SU-DHL-6 (cell line): ENCODE measurements at regions not wholly inside any gene's neighbourhood (a gene's known extent, or its start where the extent isn't known, plus 50 kb on each side); places are given as distances from the start of the nearest gene placed in this dataset.

ENCODE experiments used
- H2AFZ ChIP-seq: fragments of 200-600 bp; sonication (generic); 2 replicates; pipeline ENCODE4 v1.6.1; 2014; ENCODE audit warnings: low read depth, mild to moderate bottlenecking, moderate library complexity, mixed read lengths, antibody characterized with exemption, low read length; ENCODE audit not compliant: severe bottlenecking
- H3F3A ChIP-seq: fragments of 200-600 bp; shearing (Covaris generic); 2 replicates; pipeline ENCODE4 v1.6.0; 2016; ENCODE audit warnings: antibody characterized with exemption, mild to moderate bottlenecking; ENCODE audit not compliant: insufficient read depth
- H3K27ac ChIP-seq: fragments of 200-600 bp; sonication (generic); 2 replicates; pipeline ENCODE4 v1.5.1; 2016; ENCODE audit warnings: low read depth, mild to moderate bottlenecking, low read length, moderate library complexity, mixed read lengths
- H3K27me3 ChIP-seq: fragments of 200-600 bp; sonication (generic), shearing (Covaris generic); 2 replicates; pipeline ENCODE4 v1.6.0; 2014; ENCODE audit warnings: mild to moderate bottlenecking, low read length
- H3K36me3 ChIP-seq: fragments of 200-600 bp; sonication (generic); 2 replicates; pipeline ENCODE4 v1.6.1; 2014; ENCODE audit warnings: mild to moderate bottlenecking, low read length, mixed read lengths
- H3K4me2 ChIP-seq: fragments of 300-600, 200-600 bp; shearing (Covaris generic), sonication (generic); 2 replicates; pipeline ENCODE4 v1.6.0; 2014; ENCODE audit warnings: low read length, low read depth, mild to moderate bottlenecking; ENCODE audit not compliant: poor library complexity, severe bottlenecking
- H3K4me3 ChIP-seq: fragments of 200-600 bp; sonication (generic); 2 replicates; pipeline ENCODE4 v1.5.1; 2014; ENCODE audit warnings: antibody characterized with exemption, low read length, mild to moderate bottlenecking, mixed read lengths; ENCODE audit not compliant: insufficient read depth, poor library complexity, severe bottlenecking
- H3K79me2 ChIP-seq: fragments of 200-600 bp; sonication (generic); 2 replicates; pipeline ENCODE4 v1.6.1; 2014; ENCODE audit warnings: mild to moderate bottlenecking, low read length, moderate library complexity; ENCODE audit not compliant: insufficient read depth
- H3K9ac ChIP-seq: fragments of 200-600 bp; sonication (generic); 2 replicates; pipeline ENCODE4 v1.7.0; 2014; ENCODE audit warnings: mild to moderate bottlenecking, low read length
- H3K9me2 ChIP-seq: fragments of 200-600 bp; sonication (generic); replicated peaks from 2 replicates; pipeline ENCODE4 v1.6.1; 2014; ENCODE audit warnings: low read length; ENCODE audit not compliant: insufficient read depth
- H3K9me3 ChIP-seq: fragments of 200-600 bp; sonication (generic); 2 replicates; pipeline ENCODE4 v1.6.1; 2014; ENCODE audit warnings: low read length, mixed read lengths; ENCODE audit not compliant: insufficient read depth
- H4K20me1 ChIP-seq: fragments of 200-600 bp; sonication (generic); 2 replicates; pipeline ENCODE4 v1.6.1; 2014; ENCODE audit warnings: low read depth, mild to moderate bottlenecking, antibody characterized with exemption, low read length, moderate library complexity, mixed read lengths
- CTCF ChIP-seq: fragments of 200-600 bp; sonication (generic); IDR thresholded peaks from one replicate; pipeline ENCODE4 v1.5.1; 2017; ENCODE audit warnings: antibody characterized with exemption, mild to moderate bottlenecking, low read length, moderate library complexity; ENCODE audit not compliant: insufficient read depth, poor library complexity, severe bottlenecking
- EZH2phosphoT487 ChIP-seq: fragments of 200-600 bp; sonication (generic), shearing (Covaris generic); conservative IDR thresholded peaks from 2 replicates; pipeline ENCODE4 v1.6.1; 2018; ENCODE audit warnings: mild to moderate bottlenecking, antibody characterized with exemption, low read length, moderate library complexity, mixed read lengths

- H2AFZ ChIP-seq = no peak overlapping the region
- no peak overlapping the region for H3K27ac ChIP-seq
- H3K9ac ChIP-seq = no peak overlapping the region
- H3K9me2 ChIP-seq = no peaks in the 10 kb centered on the region
- no peak overlapping the region for H3K4me3 ChIP-seq
- no peaks in the 10 kb centered on the region for H3K9me3 ChIP-seq
- H4K20me1 ChIP-seq = no peaks in the 10 kb centered on the region
- no peak for TF ChIP-seq CTCF
- TF ChIP-seq EZH2phosphoT487 = no peak
- H3K36me3 ChIP-seq = no peaks in the 10 kb centered on the region
- H3K79me2 ChIP-seq = no peaks in the 10 kb centered on the region
- H3F3A ChIP-seq = no peaks in the 10 kb centered on the region
- no peaks in the 10 kb centered on the region for H3K27me3 ChIP-seq
- no peak overlapping the region for H3K4me2 ChIP-seq
These were observed 107.6 kb downstream of the LURAP1L start for GRCh38 chr9:12882430-12882829.

- H2AFZ ChIP-seq = no peak overlapping the region
- TF ChIP-seq CTCF (no peak), EZH2phosphoT487 (no peak)
These were observed 110.0 kb downstream of the LURAP1L start for GRCh38 chr9:12884736-12885395.

GRCh38 chr9:12889402-12890106 is 114.7 kb downstream of the LURAP1L start:
- no peaks in the 10 kb centered on the region for H4K20me1 ChIP-seq
- no peaks in the 10 kb centered on the region for H3K27me3 ChIP-seq
- no peaks in the 10 kb centered on the region for H3K79me2 ChIP-seq
- no peaks in the 10 kb centered on the region for H3K36me3 ChIP-seq
- no peak overlapping the region for H2AFZ ChIP-seq
- H3F3A ChIP-seq = no peaks in the 10 kb centered on the region
- no peak overlapping the region for H3K4me2 ChIP-seq
- no peak overlapping the region for H3K27ac ChIP-seq
- H3K9me3 ChIP-seq = no peaks in the 10 kb centered on the region
- H3K9me2 ChIP-seq = no peaks in the 10 kb centered on the region
- TF ChIP-seq CTCF (no peak), EZH2phosphoT487 (no peak)
- H3K4me3 ChIP-seq = no peak overlapping the region
- H3K9ac ChIP-seq = no peak overlapping the region

More at GRCh38 chr9:12884736-12885395, 110.0 kb downstream of the LURAP1L start:
- no peak overlapping the region for H3K9ac ChIP-seq
- no peaks in the 10 kb centered on the region for H3K36me3 ChIP-seq
- H3K27ac ChIP-seq = no peak overlapping the region
- no peaks in the 10 kb centered on the region for H3K79me2 ChIP-seq
- no peaks in the 10 kb centered on the region for H4K20me1 ChIP-seq
- H3K27me3 ChIP-seq = no peaks in the 10 kb centered on the region
- H3K9me3 ChIP-seq = no peaks in the 10 kb centered on the region
- no peak overlapping the region for H3K4me3 ChIP-seq
- no peak overlapping the region for H3K4me2 ChIP-seq
- no peaks in the 10 kb centered on the region for H3F3A ChIP-seq
- H3K9me2 ChIP-seq = no peaks in the 10 kb centered on the region
